CD14-positive monocyte (primary cell): ENCODE measurements at regions not wholly inside any gene's neighbourhood (a gene's known extent, or its start where the extent isn't known, plus 50 kb on each side); places are given as distances from the start of the nearest gene placed in this dataset.

ENCODE experiments used
- DNase-seq, 3 donors: peaks; one replicate each; pipeline ENCODE4 v3.0.0-alpha.2; 2011 to 2022
- H2AFZ ChIP-seq: 2 replicates; pipeline ENCODE4 v1.6.0; 2012; ENCODE audit warnings: mild to moderate bottlenecking, low read depth, low read length, inconsistent platforms; ENCODE audit not compliant: insufficient read depth, poor library complexity, severe bottlenecking
- H3K27ac ChIP-seq, 2 donors: 1 replicate in 1 of 2; 2 replicates in 1 of 2; pipeline ENCODE4 v1.5.1; 2012 to 2013; ENCODE audit warnings: low read length in 2 of 2, control low read depth in 1 of 2, inconsistent platforms in 1 of 2, low read depth in 1 of 2, mild to moderate bottlenecking in 1 of 2
- H3K27me3 ChIP-seq, 2 donors: one replicate each; pipeline versions ENCODE4 v1.6.0 to v1.6.1; 2011 to 2013; ENCODE audit warnings: low read length in 2 of 2; ENCODE audit not compliant: control insufficient read depth in 2 of 2, insufficient read depth in 2 of 2
- H3K36me3 ChIP-seq, 2 donors: replicated peaks in 1 of 2; 1 replicate in 1 of 2; 2 replicates in 1 of 2; pipeline versions ENCODE4 v1.5.1 to v1.6.1; 2012 to 2013; ENCODE audit warnings: low read length in 2 of 2, control low read depth in 1 of 2, inconsistent platforms in 1 of 2, mild to moderate bottlenecking in 1 of 2; ENCODE audit not compliant: insufficient read depth in 2 of 2, control insufficient read depth in 1 of 2
- H3K4me1 ChIP-seq, 2 donors: 1 replicate in 1 of 2; 2 replicates in 1 of 2; pipeline versions ENCODE4 v1.5.1 to v1.6.1; 2012 to 2013; ENCODE audit warnings: low read length in 2 of 2, control low read depth in 1 of 2, inconsistent platforms in 1 of 2, mild to moderate bottlenecking in 1 of 2, moderate library complexity in 1 of 2; ENCODE audit not compliant: insufficient read depth in 2 of 2, control insufficient read depth in 1 of 2
- H3K4me2 ChIP-seq: replicated peaks from 2 replicates; pipeline ENCODE3; 2012; ENCODE audit warnings: low read length, moderate library complexity, mild to moderate bottlenecking; ENCODE audit not compliant: poor library complexity, severe bottlenecking; ENCODE audit errors: extremely low read depth
- H3K4me3 ChIP-seq, 3 experiments: fragments of 200-600 bp in 1 of 3; sonication (generic) in 1 of 3; replicated peaks in 1 of 3; 1 replicate in 2 of 3; 2 replicates in 1 of 3; pipeline ENCODE4 v1.5.1; 2011 to 2013; ENCODE audit warnings: low read length in 3 of 3, mild to moderate bottlenecking in 3 of 3, control low read depth in 2 of 3, low read depth in 2 of 3, inconsistent platforms in 1 of 3, moderate library complexity in 1 of 3
- H3K79me2 ChIP-seq: 2 replicates; pipeline ENCODE4 v1.6.0; 2012; ENCODE audit warnings: mild to moderate bottlenecking, control low read depth, inconsistent platforms, low read length, moderate library complexity; ENCODE audit not compliant: insufficient read depth
- H3K9ac ChIP-seq: 2 replicates; pipeline ENCODE4 v1.6.0; 2017; ENCODE audit warnings: low read length, mild to moderate bottlenecking; ENCODE audit not compliant: insufficient read depth, poor library complexity, severe bottlenecking
- H3K9me3 ChIP-seq, 2 donors: replicated peaks in 1 of 2; 1 replicate in 1 of 2; 2 replicates in 1 of 2; pipeline versions ENCODE4 v1.5.1 to v1.6.1; 2012 to 2013; ENCODE audit warnings: low read length in 2 of 2, control low read depth in 1 of 2; ENCODE audit not compliant: control insufficient read depth in 1 of 2, insufficient read depth in 1 of 2
- H4K20me1 ChIP-seq: 2 replicates; pipeline ENCODE4 v1.6.0; 2012; ENCODE audit warnings: mild to moderate bottlenecking, low read length, control low read depth, moderate library complexity; ENCODE audit not compliant: insufficient read depth
- H3K27ac Mint-ChIP-seq, 7 donors: one replicate each; pipeline ENCODE4 v1.8.0; 2020; ENCODE audit warnings: mild to moderate bottlenecking in 7 of 7, mixed read lengths in 7 of 7, moderate library complexity in 6 of 7, inconsistent platforms in 2 of 7
- H3K27me3 Mint-ChIP-seq, 3 donors: one replicate each; pipeline ENCODE4 v1.8.0; 2021 to 2022; ENCODE audit warnings: low read depth in 3 of 3, mild to moderate bottlenecking in 3 of 3, mixed read lengths in 3 of 3, moderate library complexity in 3 of 3, inconsistent platforms in 1 of 3
- H3K36me3 Mint-ChIP-seq, 2 donors: one replicate each; pipeline ENCODE4 v1.8.0; 2020; ENCODE audit warnings: mixed read lengths in 2 of 2, inconsistent platforms in 1 of 2, mild to moderate bottlenecking in 1 of 2
- H3K4me1 Mint-ChIP-seq: one replicate; pipeline ENCODE4 v1.8.0; 2020; ENCODE audit warnings: mild to moderate bottlenecking, mixed read lengths
- H3K4me3 Mint-ChIP-seq, 2 donors: one replicate each; pipeline ENCODE4 v1.8.0; 2020; ENCODE audit warnings: mild to moderate bottlenecking in 2 of 2, mixed read lengths in 2 of 2, moderate library complexity in 1 of 2
- H3K9me3 Mint-ChIP-seq, 7 donors: one replicate each; pipeline ENCODE4 v1.8.0; 2020 to 2022; ENCODE audit warnings: mixed read lengths in 7 of 7, mild to moderate bottlenecking in 6 of 7, moderate library complexity in 6 of 7, inconsistent platforms in 2 of 7
- CTCF ChIP-seq: fragments of 200-600 bp; IDR thresholded peaks from one replicate; pipeline ENCODE4 v1.8.0; 2022; ENCODE audit warnings: antibody characterized with exemption, mild to moderate bottlenecking
- WGBS: methylation state at CpG from one replicate; pipeline ENCODE4 v1.1.5; 2013; ENCODE audit warnings: missing lambda C conversion rate; ENCODE audit not compliant: insufficient coverage; 5-methylcytosine and 5-hydroxymethylcytosine counted together
- intact Hi-C, 2 donors: fragments of 100-400 bp; cut with micrococcal nuclease; formaldehyde crosslinking; loops; one replicate each; pipeline versions ENCODE4 v1.15.0 to v1.15.1; 2023

DNA sequence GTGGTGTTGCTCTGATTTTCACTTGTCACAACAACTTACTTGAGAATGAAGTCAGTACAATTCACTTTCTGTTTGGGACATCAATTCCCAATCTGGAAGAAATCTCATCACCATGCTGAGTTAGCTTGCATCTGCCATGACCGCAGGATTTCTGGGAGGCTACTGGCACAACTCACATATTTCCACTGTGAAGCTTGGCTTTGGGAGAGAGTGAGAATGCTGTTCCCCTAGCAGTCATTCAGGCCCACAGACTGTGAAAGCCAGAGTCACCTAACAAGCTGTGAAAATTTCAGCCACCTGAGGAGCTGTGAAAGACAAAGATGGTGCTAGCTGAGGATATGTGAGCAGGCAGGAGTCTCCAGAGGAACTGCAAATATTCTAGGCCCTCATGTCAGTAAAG is 365.2 kb upstream of the TUSC1 start:
- intact Hi-C loops, result no loop called here
- Histone ChIP-seq H3K27me3 (no peaks in the 10 kb centered on the region), H3K4me3 (no peak overlapping the region), H2AFZ (no peak overlapping the region), H3K4me1 (no peaks in the 10 kb centered on the region), H3K9ac (no peak overlapping the region), H3K27ac (no peak overlapping the region), H4K20me1 (no peaks in the 10 kb centered on the region), H3K4me2 (no peak overlapping the region), H3K9me3 (peaks cover 4% of the 10 kb centered on the region in 2 donors), H3K36me3 (no peaks in the 10 kb centered on the region), H3K79me2 (no peaks in the 10 kb centered on the region)
- no peak overlapping the region for H3K4me3 Mint-ChIP-seq
- no CpG with 5 or more reads among the region's 1 CpG for WGBS
- DNase-seq, result no peak
- no peak overlapping the region for H3K27ac Mint-ChIP-seq
- no peak for TF ChIP-seq CTCF
- H3K9me3 Mint-ChIP-seq, result peaks cover 0 to 10% (median 3%) of the 10 kb centered on the region in 7 donors
- no peaks in the 10 kb centered on the region for H3K36me3 Mint-ChIP-seq
- H3K4me1 Mint-ChIP-seq, result no peaks in the 10 kb centered on the region
- peaks cover 0 to 2% (median 0%) of the 10 kb centered on the region in 3 donors for H3K27me3 Mint-ChIP-seq

DNA sequence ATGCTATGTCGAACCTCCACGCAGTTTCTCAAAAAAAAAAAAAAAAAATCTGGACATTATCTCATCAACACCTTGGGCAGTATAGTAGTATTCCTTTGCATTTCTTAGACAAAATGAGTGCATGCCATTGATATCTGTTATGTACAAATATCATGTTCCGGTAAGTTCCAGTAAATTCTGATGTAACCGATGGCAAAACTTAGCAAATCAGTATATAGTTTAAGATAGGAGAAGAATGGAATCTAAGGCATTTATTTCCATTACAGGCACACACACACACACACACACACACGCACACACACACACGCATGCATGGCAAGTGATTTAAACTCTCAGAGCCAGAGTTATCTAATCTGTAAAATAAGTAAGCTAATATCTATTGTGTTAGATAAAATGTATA is 356.5 kb upstream of the TUSC1 start:
- H4K20me1 ChIP-seq, result no peaks in the 10 kb centered on the region
- no peaks in the 10 kb centered on the region for H3K36me3 ChIP-seq
- intact Hi-C loops, result no loop called here
- H3K4me1 Mint-ChIP-seq, result no peaks in the 10 kb centered on the region
- peaks cover 0 to 4% of the 10 kb centered on the region in 2 donors for H3K9me3 ChIP-seq
- no peaks in the 10 kb centered on the region for H3K27me3 ChIP-seq
- H3K4me2 ChIP-seq, result no peak overlapping the region
- TF ChIP-seq CTCF, result no peak
- no peak overlapping the region for H3K27ac ChIP-seq
- no peaks in the 10 kb centered on the region for H3K79me2 ChIP-seq
- H3K4me3 Mint-ChIP-seq, result no peak overlapping the region
- no peak overlapping the region for H3K4me3 ChIP-seq
- no peaks in the 10 kb centered on the region for H3K36me3 Mint-ChIP-seq
- no peak overlapping the region for H2AFZ ChIP-seq
- H3K9ac ChIP-seq, result no peak overlapping the region
- H3K27me3 Mint-ChIP-seq, result no peaks in the 10 kb centered on the region
- peaks cover 0 to 5% (median 0%) of the 10 kb centered on the region in 7 donors for H3K9me3 Mint-ChIP-seq
- no CpG with 5 or more reads among the region's 6 CpGs for WGBS
- no peak for DNase-seq
- no peak overlapping the region for H3K27ac Mint-ChIP-seq
- H3K4me1 ChIP-seq, result no peaks in the 10 kb centered on the region
